ENCODE measurements at regions not wholly inside any gene's neighbourhood (a gene's known extent, or its start where the extent isn't known, plus 50 kb on each side); places are given as distances from the start of the nearest gene placed in this dataset.

- TF ChIP-seq, protein P1, sequence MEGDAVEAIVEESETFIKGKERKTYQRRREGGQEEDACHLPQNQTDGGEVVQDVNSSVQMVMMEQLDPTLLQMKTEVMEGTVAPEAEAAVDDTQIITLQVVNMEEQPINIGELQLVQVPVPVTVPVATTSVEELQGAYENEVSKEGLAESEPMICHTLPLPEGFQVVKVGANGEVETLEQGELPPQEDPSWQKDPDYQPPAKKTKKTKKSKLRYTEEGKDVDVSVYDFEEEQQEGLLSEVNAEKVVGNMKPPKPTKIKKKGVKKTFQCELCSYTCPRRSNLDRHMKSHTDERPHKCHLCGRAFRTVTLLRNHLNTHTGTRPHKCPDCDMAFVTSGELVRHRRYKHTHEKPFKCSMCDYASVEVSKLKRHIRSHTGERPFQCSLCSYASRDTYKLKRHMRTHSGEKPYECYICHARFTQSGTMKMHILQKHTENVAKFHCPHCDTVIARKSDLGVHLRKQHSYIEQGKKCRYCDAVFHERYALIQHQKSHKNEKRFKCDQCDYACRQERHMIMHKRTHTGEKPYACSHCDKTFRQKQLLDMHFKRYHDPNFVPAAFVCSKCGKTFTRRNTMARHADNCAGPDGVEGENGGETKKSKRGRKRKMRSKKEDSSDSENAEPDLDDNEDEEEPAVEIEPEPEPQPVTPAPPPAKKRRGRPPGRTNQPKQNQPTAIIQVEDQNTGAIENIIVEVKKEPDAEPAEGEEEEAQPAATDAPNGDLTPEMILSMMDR (optimal IDR thresholded peaks at IDR 0.05 in 1 of 3, IDR thresholded peaks at IDR 0.05 in 1 of 3, conservative IDR thresholded peaks at IDR 0.05 in 1 of 3; ENCODE audit: extremely low read depth in 1 of 3, insufficient read depth in 2 of 3, low read length in 3 of 3): no peak
- no peak for TF ChIP-seq EZH2 (IDR thresholded peaks at IDR 0.05; ENCODE audit: low read length)
Observed at GRCh38 chr2:12469141-12469561, 247.6 kb upstream of the TRIB2 start.
